ENCODE measurements at regions not wholly inside any gene's neighbourhood (a gene's known extent, or its start where the extent isn't known, plus 50 kb on each side); places are given as distances from the start of the nearest gene placed in this dataset.
"Not testable (repeated sequence)": the region's sequence is repeated elsewhere in the genome, so short reads cannot be mapped to it uniquely, and the experiment has no call there.

GRCh38 chr2:121149384-121149783 is 135.6 kb downstream of the TFCP2L1 start:
- H3K27me3 ChIP-seq (ENCODE audit: control insufficient read depth in 3 of 3, insufficient read depth in 3 of 3, low read length in 3 of 3), result no peaks in the 10 kb centered on the region
- no peak overlapping the region for H3K9ac ChIP-seq (ENCODE audit: low read depth in 1 of 3, low read length in 3 of 3)
- no peaks in the 10 kb centered on the region for H3K36me3 ChIP-seq (ENCODE audit: control insufficient read depth in 3 of 3, insufficient read depth in 3 of 3, low read length in 3 of 3)
- no peaks in the 10 kb centered on the region for H3K9me3 ChIP-seq (ENCODE audit: control insufficient read depth in 3 of 3, low read length in 3 of 3)
- no peak overlapping the region for H3K4me3 ChIP-seq (ENCODE audit: low read length in 3 of 3)
- peaks cover 0 to 2% (median 0%) of the 10 kb centered on the region in 3 donors for H3K4me1 ChIP-seq (ENCODE audit: control insufficient read depth in 3 of 3, insufficient read depth in 3 of 3, low read length in 3 of 3)
- H3K27ac ChIP-seq (ENCODE audit: low read depth, low read length), result no peak overlapping the region

DNA sequence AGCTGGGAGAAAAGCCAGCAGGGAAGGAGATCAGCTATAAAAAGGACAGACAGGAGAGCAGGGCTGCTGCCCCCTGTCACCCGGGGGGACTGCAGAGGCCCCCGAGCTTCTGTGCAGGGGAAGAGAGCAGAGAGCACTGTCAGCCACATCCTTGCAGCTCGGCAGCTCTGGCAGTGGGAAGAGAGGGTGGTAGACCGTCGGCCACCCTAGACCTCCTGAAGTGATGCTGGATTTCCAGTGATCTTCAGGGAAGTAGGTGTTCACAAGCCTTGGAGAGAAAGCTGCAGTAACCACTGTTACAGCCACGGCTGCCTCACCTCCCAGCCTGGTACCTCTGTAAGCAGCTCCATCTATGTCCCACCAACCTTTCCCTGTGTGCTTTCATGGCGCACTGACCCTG is 134.9 kb downstream of the TFCP2L1 start:
- Histone ChIP-seq H3K27ac (ENCODE audit: low read depth, low read length) (no peak overlapping the region), H3K4me1 (ENCODE audit: control insufficient read depth in 3 of 3, insufficient read depth in 3 of 3, low read length in 3 of 3) (peaks cover 0 to 2% (median 0%) of the 10 kb centered on the region in 3 donors), H3K9me3 (ENCODE audit: control insufficient read depth in 3 of 3, low read length in 3 of 3) (no peaks in the 10 kb centered on the region), H3K4me3 (ENCODE audit: low read length in 3 of 3) (no peak overlapping the region), H3K9ac (ENCODE audit: low read depth in 1 of 3, low read length in 3 of 3) (no peak overlapping the region), H3K27me3 (ENCODE audit: control insufficient read depth in 3 of 3, insufficient read depth in 3 of 3, low read length in 3 of 3) (no peaks in the 10 kb centered on the region), H3K36me3 (ENCODE audit: control insufficient read depth in 3 of 3, insufficient read depth in 3 of 3, low read length in 3 of 3) (no peaks in the 10 kb centered on the region)

- no peaks in the 10 kb centered on the region for H3K27me3 ChIP-seq (ENCODE audit: control insufficient read depth in 3 of 3, insufficient read depth in 3 of 3, low read length in 3 of 3)
- H3K9ac ChIP-seq (ENCODE audit: low read depth in 1 of 3, low read length in 3 of 3), result no peak overlapping the region
- no peak overlapping the region for H3K4me3 ChIP-seq (ENCODE audit: low read length in 3 of 3)
- no peaks in the 10 kb centered on the region for H3K36me3 ChIP-seq (ENCODE audit: control insufficient read depth in 3 of 3, insufficient read depth in 3 of 3, low read length in 3 of 3)
- H3K27ac ChIP-seq (ENCODE audit: low read depth, low read length), result no peak overlapping the region
- H3K4me1 ChIP-seq (ENCODE audit: control insufficient read depth in 3 of 3, insufficient read depth in 3 of 3, low read length in 3 of 3), result peaks cover 0 to 2% (median 0%) of the 10 kb centered on the region in 3 donors
- H3K9me3 ChIP-seq (ENCODE audit: control insufficient read depth in 3 of 3, low read length in 3 of 3), result no peaks in the 10 kb centered on the region
Observed at GRCh38 chr2:121150713-121151112, 134.3 kb downstream of the TFCP2L1 start.

- H3K27me3 ChIP-seq (ENCODE audit: control insufficient read depth in 3 of 3, insufficient read depth in 3 of 3, low read length in 3 of 3), result no peaks in the 10 kb centered on the region
- no peak overlapping the region for H3K4me3 ChIP-seq (ENCODE audit: low read length in 3 of 3)
- no peaks in the 10 kb centered on the region for H3K9me3 ChIP-seq (ENCODE audit: control insufficient read depth in 3 of 3, low read length in 3 of 3)
- H3K4me1 ChIP-seq (ENCODE audit: control insufficient read depth in 3 of 3, insufficient read depth in 3 of 3, low read length in 3 of 3), result peaks cover 0 to 2% (median 0%) of the 10 kb centered on the region in 3 donors
- H3K9ac ChIP-seq (ENCODE audit: low read depth in 1 of 3, low read length in 3 of 3), result no peak overlapping the region
- no peak overlapping the region for H3K27ac ChIP-seq (ENCODE audit: low read depth, low read length)
- no peaks in the 10 kb centered on the region for H3K36me3 ChIP-seq (ENCODE audit: control insufficient read depth in 3 of 3, insufficient read depth in 3 of 3, low read length in 3 of 3)
Observed at GRCh38 chr2:121151311-121152109, 133.5 kb downstream of the TFCP2L1 start.

GRCh38 chr2:121152861-121153260 is 132.1 kb downstream of the TFCP2L1 start:
- Histone ChIP-seq H3K36me3 (ENCODE audit: control insufficient read depth in 3 of 3, insufficient read depth in 3 of 3, low read length in 3 of 3) (no peaks in the 10 kb centered on the region), H3K4me3 (ENCODE audit: low read length in 3 of 3) (no peak overlapping the region), H3K9me3 (ENCODE audit: control insufficient read depth in 3 of 3, low read length in 3 of 3) (no peaks in the 10 kb centered on the region), H3K4me1 (ENCODE audit: control insufficient read depth in 3 of 3, insufficient read depth in 3 of 3, low read length in 3 of 3) (peaks cover 0 to 2% (median 0%) of the 10 kb centered on the region in 3 donors), H3K9ac (ENCODE audit: low read depth in 1 of 3, low read length in 3 of 3) (no peak overlapping the region), H3K27me3 (ENCODE audit: control insufficient read depth in 3 of 3, insufficient read depth in 3 of 3, low read length in 3 of 3) (no peaks in the 10 kb centered on the region), H3K27ac (ENCODE audit: low read depth, low read length) (no peak overlapping the region)

GRCh38 chr2:121153516-121153915 is 131.5 kb downstream of the TFCP2L1 start:
- H3K4me3 ChIP-seq (ENCODE audit: low read length in 3 of 3), result no peak overlapping the region
- H3K27me3 ChIP-seq (ENCODE audit: control insufficient read depth in 3 of 3, insufficient read depth in 3 of 3, low read length in 3 of 3), result no peaks in the 10 kb centered on the region
- peaks cover 0 to 2% (median 0%) of the 10 kb centered on the region in 3 donors for H3K4me1 ChIP-seq (ENCODE audit: control insufficient read depth in 3 of 3, insufficient read depth in 3 of 3, low read length in 3 of 3)
- H3K36me3 ChIP-seq (ENCODE audit: control insufficient read depth in 3 of 3, insufficient read depth in 3 of 3, low read length in 3 of 3), result no peaks in the 10 kb centered on the region
- no peak overlapping the region for H3K27ac ChIP-seq (ENCODE audit: low read depth, low read length)
- H3K9me3 ChIP-seq (ENCODE audit: control insufficient read depth in 3 of 3, low read length in 3 of 3), result peaks cover 0 to 2% (median 0%) of the 10 kb centered on the region in 3 donors
- no peak overlapping the region for H3K9ac ChIP-seq (ENCODE audit: low read depth in 1 of 3, low read length in 3 of 3)

- H3K27me3 ChIP-seq (ENCODE audit: control insufficient read depth in 3 of 3, insufficient read depth in 3 of 3, low read length in 3 of 3), result no peaks in the 10 kb centered on the region
- H3K4me1 ChIP-seq (ENCODE audit: control insufficient read depth in 3 of 3, insufficient read depth in 3 of 3, low read length in 3 of 3), result no peaks in the 10 kb centered on the region
- no peaks in the 10 kb centered on the region for H3K36me3 ChIP-seq (ENCODE audit: control insufficient read depth in 3 of 3, insufficient read depth in 3 of 3, low read length in 3 of 3)
- no peak overlapping the region for H3K4me3 ChIP-seq (ENCODE audit: low read length in 3 of 3)
- no peak overlapping the region for H3K27ac ChIP-seq (ENCODE audit: low read depth, low read length)
- H3K9me3 ChIP-seq (ENCODE audit: control insufficient read depth in 3 of 3, low read length in 3 of 3), result peaks cover 0 to 2% (median 0%) of the 10 kb centered on the region in 3 donors
- no peak overlapping the region for H3K9ac ChIP-seq (ENCODE audit: low read depth in 1 of 3, low read length in 3 of 3)
Observed at GRCh38 chr2:121155502-121156056, 129.4 kb downstream of the TFCP2L1 start.

GRCh38 chr2:121157481-121157880 is 127.5 kb downstream of the TFCP2L1 start:
- not testable (repeated sequence) for H3K36me3 ChIP-seq (ENCODE audit: control insufficient read depth in 3 of 3, insufficient read depth in 3 of 3, low read length in 3 of 3); H3K27ac ChIP-seq (ENCODE audit: low read depth, low read length); H3K4me3 ChIP-seq (ENCODE audit: low read length in 3 of 3); H3K9ac ChIP-seq (ENCODE audit: low read depth in 1 of 3, low read length in 3 of 3); H3K27me3 ChIP-seq (ENCODE audit: control insufficient read depth in 3 of 3, insufficient read depth in 3 of 3, low read length in 3 of 3); H3K9me3 ChIP-seq (ENCODE audit: control insufficient read depth in 3 of 3, low read length in 3 of 3); H3K4me1 ChIP-seq (ENCODE audit: control insufficient read depth in 3 of 3, insufficient read depth in 3 of 3, low read length in 3 of 3)

DNA sequence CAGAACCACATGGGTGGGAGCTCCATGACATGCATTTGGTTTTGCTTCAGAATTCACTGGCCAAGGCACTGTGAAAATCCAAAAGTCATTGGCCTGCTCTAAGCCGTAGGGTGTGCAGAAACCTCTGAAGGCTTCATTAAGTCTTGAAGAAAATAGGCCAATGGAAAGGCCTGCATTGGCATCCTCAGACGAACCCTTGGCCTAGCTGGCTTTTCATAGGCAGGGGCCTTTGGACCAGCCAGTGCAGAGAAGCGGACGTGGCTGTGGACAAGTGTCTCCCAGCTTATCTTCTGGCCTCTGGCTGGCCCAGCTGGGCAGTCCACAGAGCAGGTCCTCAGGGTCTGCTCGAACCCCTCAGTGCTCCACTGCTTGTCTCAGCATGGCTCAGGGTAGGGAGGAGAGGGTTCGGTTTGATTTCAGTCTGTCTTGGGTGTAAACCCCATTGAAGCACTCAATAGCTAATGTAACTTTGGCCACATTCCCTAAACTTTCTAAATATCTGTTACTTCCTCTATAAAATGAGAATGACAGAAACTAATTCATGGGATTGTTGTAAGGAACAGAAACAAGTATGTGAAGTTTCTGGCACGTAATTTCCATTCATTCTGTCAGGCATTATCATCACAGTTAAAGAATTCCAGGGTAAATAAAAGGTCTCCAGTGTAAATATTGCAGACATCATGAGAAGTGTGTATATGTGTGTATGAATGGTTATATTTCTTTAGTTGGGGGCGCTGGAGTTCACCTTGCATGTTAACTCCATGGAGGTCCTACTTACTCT is 125.5 kb downstream of the TFCP2L1 start:
- Histone ChIP-seq H3K36me3 (ENCODE audit: control insufficient read depth in 3 of 3, insufficient read depth in 3 of 3, low read length in 3 of 3) (no peaks in the 10 kb centered on the region), H3K27me3 (ENCODE audit: control insufficient read depth in 3 of 3, insufficient read depth in 3 of 3, low read length in 3 of 3) (no peaks in the 10 kb centered on the region), H3K4me1 (ENCODE audit: control insufficient read depth in 3 of 3, insufficient read depth in 3 of 3, low read length in 3 of 3) (no peaks in the 10 kb centered on the region), H3K4me3 (ENCODE audit: low read length in 3 of 3) (no peak overlapping the region), H3K27ac (ENCODE audit: low read depth, low read length) (no peak overlapping the region), H3K9me3 (ENCODE audit: control insufficient read depth in 3 of 3, low read length in 3 of 3) (peaks cover 0 to 3% (median 2%) of the 10 kb centered on the region in 3 donors), H3K9ac (ENCODE audit: low read depth in 1 of 3, low read length in 3 of 3) (no peak overlapping the region)

DNA sequence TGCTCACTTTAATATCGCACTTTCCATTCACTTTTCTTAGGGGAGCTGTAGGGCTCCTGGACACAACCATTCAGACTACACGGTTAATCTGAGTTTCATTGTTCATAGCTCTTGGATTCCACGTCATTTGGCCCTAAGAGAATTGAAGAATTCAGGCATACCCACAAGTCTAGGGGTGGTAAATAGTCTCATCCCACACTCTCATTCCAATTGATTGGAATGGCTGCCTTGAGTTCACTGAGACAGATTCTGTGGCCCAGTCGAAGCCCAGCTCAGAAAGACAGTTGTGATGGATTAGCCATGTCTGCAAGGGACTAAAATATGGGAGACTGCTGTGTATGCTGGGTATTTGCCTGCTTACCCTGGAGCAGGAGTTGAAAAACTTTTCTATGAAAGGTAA is 124.6 kb downstream of the TFCP2L1 start:
- Histone ChIP-seq H3K27me3 (ENCODE audit: control insufficient read depth in 3 of 3, insufficient read depth in 3 of 3, low read length in 3 of 3) (no peaks in the 10 kb centered on the region), H3K36me3 (ENCODE audit: control insufficient read depth in 3 of 3, insufficient read depth in 3 of 3, low read length in 3 of 3) (no peaks in the 10 kb centered on the region), H3K9ac (ENCODE audit: low read depth in 1 of 3, low read length in 3 of 3) (no peak overlapping the region), H3K4me3 (ENCODE audit: low read length in 3 of 3) (no peak overlapping the region), H3K27ac (ENCODE audit: low read depth, low read length) (no peak overlapping the region), H3K9me3 (ENCODE audit: control insufficient read depth in 3 of 3, low read length in 3 of 3) (peaks cover 0 to 3% (median 2%) of the 10 kb centered on the region in 3 donors), H3K4me1 (ENCODE audit: control insufficient read depth in 3 of 3, insufficient read depth in 3 of 3, low read length in 3 of 3) (no peaks in the 10 kb centered on the region)

Measured in skeletal muscle tissue (tissue), 3 donors.